ENCODE measurements at regions not wholly inside any gene's neighbourhood (a gene's known extent, or its start where the extent isn't known, plus 50 kb on each side); places are given as distances from the start of the nearest gene placed in this dataset.

- no peak overlapping the region for H3K4me3 ChIP-seq (ENCODE audit: low read length)
- H3K9ac ChIP-seq (ENCODE audit: low read length) = no peak overlapping the region
- no peaks in the 10 kb centered on the region for H3K4me1 ChIP-seq (ENCODE audit: control insufficient read depth, insufficient read depth, low read length)
- no peak overlapping the region for H3K27ac ChIP-seq (ENCODE audit: low read depth, low read length)
- H3K27me3 ChIP-seq (ENCODE audit: control insufficient read depth, insufficient read depth, low read length) = no peaks in the 10 kb centered on the region
- H3K36me3 ChIP-seq (ENCODE audit: control insufficient read depth, insufficient read depth, low read length) = no peaks in the 10 kb centered on the region
These were observed 407.6 kb downstream of the COL12A1 start for GRCh38 chr6:74798302-74798701.

GRCh38 chr6:74785236-74785635, 420.6 kb downstream of the COL12A1 start:
- H3K27ac ChIP-seq (ENCODE audit: low read depth, low read length) = no peak overlapping the region
- no peaks in the 10 kb centered on the region for H3K4me1 ChIP-seq (ENCODE audit: control insufficient read depth, insufficient read depth, low read length)
- no peaks in the 10 kb centered on the region for H3K36me3 ChIP-seq (ENCODE audit: control insufficient read depth, insufficient read depth, low read length)
- H3K4me3 ChIP-seq (ENCODE audit: low read length) = no peak overlapping the region
- no peaks in the 10 kb centered on the region for H3K27me3 ChIP-seq (ENCODE audit: control insufficient read depth, insufficient read depth, low read length)
- H3K9ac ChIP-seq (ENCODE audit: low read length) = no peak overlapping the region

- Histone ChIP-seq H3K4me3 (ENCODE audit: low read length) (no peak overlapping the region), H3K27me3 (ENCODE audit: control insufficient read depth, insufficient read depth, low read length) (no peaks in the 10 kb centered on the region), H3K36me3 (ENCODE audit: control insufficient read depth, insufficient read depth, low read length) (no peaks in the 10 kb centered on the region), H3K27ac (ENCODE audit: low read depth, low read length) (no peak overlapping the region), H3K4me1 (ENCODE audit: control insufficient read depth, insufficient read depth, low read length) (no peaks in the 10 kb centered on the region), H3K9ac (ENCODE audit: low read length) (no peak overlapping the region)
These were observed 423.5 kb downstream of the COL12A1 start for GRCh38 chr6:74782346-74782745.

- Histone ChIP-seq H3K4me3 (ENCODE audit: low read length) (no peak overlapping the region), H3K36me3 (ENCODE audit: control insufficient read depth, insufficient read depth, low read length) (no peaks in the 10 kb centered on the region), H3K27ac (ENCODE audit: low read depth, low read length) (no peak overlapping the region), H3K9ac (ENCODE audit: low read length) (no peak overlapping the region), H3K27me3 (ENCODE audit: control insufficient read depth, insufficient read depth, low read length) (no peaks in the 10 kb centered on the region), H3K4me1 (ENCODE audit: control insufficient read depth, insufficient read depth, low read length) (no peaks in the 10 kb centered on the region)
These were observed 425.0 kb downstream of the COL12A1 start for GRCh38 chr6:74780831-74781230.

- no peak overlapping the region for H3K9ac ChIP-seq (ENCODE audit: low read length)
- no peaks in the 10 kb centered on the region for H3K27me3 ChIP-seq (ENCODE audit: control insufficient read depth, insufficient read depth, low read length)
- H3K4me1 ChIP-seq (ENCODE audit: control insufficient read depth, insufficient read depth, low read length) = no peaks in the 10 kb centered on the region
- no peak overlapping the region for H3K27ac ChIP-seq (ENCODE audit: low read depth, low read length)
- H3K4me3 ChIP-seq (ENCODE audit: low read length) = no peak overlapping the region
- H3K36me3 ChIP-seq (ENCODE audit: control insufficient read depth, insufficient read depth, low read length) = no peaks in the 10 kb centered on the region
These were observed 437.1 kb downstream of the COL12A1 start for GRCh38 chr6:74768738-74769137.

- H3K9ac ChIP-seq (ENCODE audit: low read length) = no peak overlapping the region
- no peaks in the 10 kb centered on the region for H3K36me3 ChIP-seq (ENCODE audit: control insufficient read depth, insufficient read depth, low read length)
- no peaks in the 10 kb centered on the region for H3K27me3 ChIP-seq (ENCODE audit: control insufficient read depth, insufficient read depth, low read length)
- H3K4me3 ChIP-seq (ENCODE audit: low read length) = no peak overlapping the region
- no peak overlapping the region for H3K27ac ChIP-seq (ENCODE audit: low read depth, low read length)
- H3K4me1 ChIP-seq (ENCODE audit: control insufficient read depth, insufficient read depth, low read length) = no peaks in the 10 kb centered on the region
These were observed 437.7 kb downstream of the COL12A1 start for GRCh38 chr6:74768120-74768519.

- no peaks in the 10 kb centered on the region for H3K36me3 ChIP-seq (ENCODE audit: control insufficient read depth, insufficient read depth, low read length)
- H3K27ac ChIP-seq (ENCODE audit: low read depth, low read length) = no peak overlapping the region
- H3K4me1 ChIP-seq (ENCODE audit: control insufficient read depth, insufficient read depth, low read length) = no peaks in the 10 kb centered on the region
- no peak overlapping the region for H3K9ac ChIP-seq (ENCODE audit: low read length)
- H3K27me3 ChIP-seq (ENCODE audit: control insufficient read depth, insufficient read depth, low read length) = no peaks in the 10 kb centered on the region
- H3K4me3 ChIP-seq (ENCODE audit: low read length) = no peak overlapping the region
These were observed 440.4 kb downstream of the COL12A1 start for GRCh38 chr6:74765486-74765885.

- H3K9ac ChIP-seq (ENCODE audit: low read length) = no peak overlapping the region
- no peaks in the 10 kb centered on the region for H3K4me1 ChIP-seq (ENCODE audit: control insufficient read depth, insufficient read depth, low read length)
- H3K27ac ChIP-seq (ENCODE audit: low read depth, low read length) = no peak overlapping the region
- no peaks in the 10 kb centered on the region for H3K27me3 ChIP-seq (ENCODE audit: control insufficient read depth, insufficient read depth, low read length)
- no peaks in the 10 kb centered on the region for H3K36me3 ChIP-seq (ENCODE audit: control insufficient read depth, insufficient read depth, low read length)
- H3K4me3 ChIP-seq (ENCODE audit: low read length) = no peak overlapping the region
These were observed 441.4 kb downstream of the COL12A1 start for GRCh38 chr6:74764486-74764885.

GRCh38 chr6:74762841-74763240, 443.0 kb downstream of the COL12A1 start:
- Histone ChIP-seq H3K9ac (ENCODE audit: low read length) (no peak overlapping the region), H3K4me3 (ENCODE audit: low read length) (no peak overlapping the region), H3K4me1 (ENCODE audit: control insufficient read depth, insufficient read depth, low read length) (peaks cover under 1% of the 10 kb centered on the region), H3K36me3 (ENCODE audit: control insufficient read depth, insufficient read depth, low read length) (no peaks in the 10 kb centered on the region), H3K27ac (ENCODE audit: low read depth, low read length) (no peak overlapping the region), H3K27me3 (ENCODE audit: control insufficient read depth, insufficient read depth, low read length) (no peaks in the 10 kb centered on the region)

- Histone ChIP-seq H3K4me1 (ENCODE audit: control insufficient read depth, insufficient read depth, low read length) (peaks cover 2% of the 10 kb centered on the region), H3K4me3 (ENCODE audit: low read length) (no peak overlapping the region), H3K36me3 (ENCODE audit: control insufficient read depth, insufficient read depth, low read length) (no peaks in the 10 kb centered on the region), H3K27ac (ENCODE audit: low read depth, low read length) (no peak overlapping the region), H3K27me3 (ENCODE audit: control insufficient read depth, insufficient read depth, low read length) (no peaks in the 10 kb centered on the region), H3K9ac (ENCODE audit: low read length) (no peak overlapping the region)
These were observed 448.0 kb downstream of the COL12A1 start for GRCh38 chr6:74757813-74758212.

GRCh38 chr6:74756923-74757322, 448.9 kb downstream of the COL12A1 start:
- Histone ChIP-seq H3K27me3 (ENCODE audit: control insufficient read depth, insufficient read depth, low read length) (no peaks in the 10 kb centered on the region), H3K4me1 (ENCODE audit: control insufficient read depth, insufficient read depth, low read length) (peaks cover 2% of the 10 kb centered on the region), H3K9ac (ENCODE audit: low read length) (no peak overlapping the region), H3K27ac (ENCODE audit: low read depth, low read length) (no peak overlapping the region), H3K36me3 (ENCODE audit: control insufficient read depth, insufficient read depth, low read length) (no peaks in the 10 kb centered on the region), H3K4me3 (ENCODE audit: low read length) (no peak overlapping the region)

- Histone ChIP-seq H3K4me3 (ENCODE audit: low read length) (no peak overlapping the region), H3K27ac (ENCODE audit: low read depth, low read length) (no peak overlapping the region), H3K4me1 (ENCODE audit: control insufficient read depth, insufficient read depth, low read length) (peaks cover 2% of the 10 kb centered on the region), H3K9ac (ENCODE audit: low read length) (no peak overlapping the region), H3K36me3 (ENCODE audit: control insufficient read depth, insufficient read depth, low read length) (no peaks in the 10 kb centered on the region), H3K27me3 (ENCODE audit: control insufficient read depth, insufficient read depth, low read length) (no peaks in the 10 kb centered on the region)
These were observed 450.1 kb downstream of the COL12A1 start for GRCh38 chr6:74755778-74756177.

- H3K27ac ChIP-seq (ENCODE audit: low read depth, low read length) = no peak overlapping the region
- H3K4me3 ChIP-seq (ENCODE audit: low read length) = no peak overlapping the region
- peaks cover 2% of the 10 kb centered on the region for H3K4me1 ChIP-seq (ENCODE audit: control insufficient read depth, insufficient read depth, low read length)
These were observed 450.7 kb downstream of the COL12A1 start for GRCh38 chr6:74755196-74755595.

More at GRCh38 chr6:74755196-74755595, 450.7 kb downstream of the COL12A1 start:
- Histone ChIP-seq H3K36me3 (ENCODE audit: control insufficient read depth, insufficient read depth, low read length) (no peaks in the 10 kb centered on the region), H3K9ac (ENCODE audit: low read length) (no peak overlapping the region), H3K27me3 (ENCODE audit: control insufficient read depth, insufficient read depth, low read length) (no peaks in the 10 kb centered on the region)
